Fibroblast of mammary gland (primary cell): ENCODE measurements at regions not wholly inside any gene's neighbourhood (a gene's known extent, or its start where the extent isn't known, plus 50 kb on each side); places are given as distances from the start of the nearest gene placed in this dataset.

Experiments
- DNase-seq: peaks from one replicate; pipeline ENCODE4 v3.0.0-alpha.2; 2010; ENCODE audit warnings: low read depth
- H3K4me3 ChIP-seq: 2 replicates; pipeline ENCODE4 v1.5.1; 2011; ENCODE audit warnings: low read depth, mild to moderate bottlenecking, low read length, moderate library complexity; ENCODE audit not compliant: control insufficient read depth
- CTCF ChIP-seq: conservative IDR thresholded peaks from 2 replicates; pipeline ENCODE4 v1.5.1; 2011; ENCODE audit warnings: low read depth, low read length, inconsistent platforms; ENCODE audit not compliant: control insufficient read depth, insufficient read depth

DNA sequence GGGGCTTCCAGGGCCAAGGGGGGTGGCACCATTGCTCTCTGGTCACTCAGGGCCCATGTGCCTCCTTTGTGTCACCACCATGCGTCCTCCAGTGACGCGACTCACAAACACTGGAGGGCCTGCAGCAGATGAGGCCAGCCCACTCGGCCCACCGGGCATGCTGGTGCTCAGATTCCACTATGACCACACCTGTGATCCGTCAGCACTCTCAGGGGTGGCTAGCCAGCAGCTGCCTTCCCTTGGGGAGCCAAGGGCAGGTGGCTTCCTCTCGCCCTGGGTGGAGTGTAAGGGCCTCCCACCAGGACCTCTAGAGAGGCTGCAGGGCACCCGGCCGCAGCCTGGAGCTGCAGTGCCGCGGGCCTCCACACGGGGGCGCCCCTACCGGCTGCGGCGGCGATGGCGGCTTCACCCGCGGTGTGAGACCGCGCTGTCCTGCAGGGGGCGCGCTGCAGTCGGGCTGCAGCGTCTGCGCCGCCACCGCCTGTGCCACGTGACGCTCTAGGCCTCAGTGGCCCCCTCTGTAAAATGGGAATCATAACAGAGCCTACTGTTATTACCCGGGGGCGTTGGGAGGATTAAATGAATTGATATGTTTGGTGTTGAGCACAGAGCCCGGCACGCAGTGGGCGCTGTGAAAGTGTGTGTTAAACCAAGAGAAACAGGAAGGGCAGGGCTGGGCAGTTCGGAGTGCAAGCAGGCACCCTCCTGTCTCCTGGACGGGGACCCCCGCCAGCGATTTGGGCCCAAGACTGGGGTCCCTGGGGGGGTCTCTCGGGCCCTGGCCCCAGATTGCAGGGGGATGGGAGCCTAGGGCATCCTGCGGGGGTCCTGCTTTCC is 192.4 kb upstream of the GSE1 start:
- peak; percentile 50 for TF ChIP-seq CTCF
- DNase-seq = peak; percentile 40
- H3K4me3 ChIP-seq = no peak overlapping the region

DNA sequence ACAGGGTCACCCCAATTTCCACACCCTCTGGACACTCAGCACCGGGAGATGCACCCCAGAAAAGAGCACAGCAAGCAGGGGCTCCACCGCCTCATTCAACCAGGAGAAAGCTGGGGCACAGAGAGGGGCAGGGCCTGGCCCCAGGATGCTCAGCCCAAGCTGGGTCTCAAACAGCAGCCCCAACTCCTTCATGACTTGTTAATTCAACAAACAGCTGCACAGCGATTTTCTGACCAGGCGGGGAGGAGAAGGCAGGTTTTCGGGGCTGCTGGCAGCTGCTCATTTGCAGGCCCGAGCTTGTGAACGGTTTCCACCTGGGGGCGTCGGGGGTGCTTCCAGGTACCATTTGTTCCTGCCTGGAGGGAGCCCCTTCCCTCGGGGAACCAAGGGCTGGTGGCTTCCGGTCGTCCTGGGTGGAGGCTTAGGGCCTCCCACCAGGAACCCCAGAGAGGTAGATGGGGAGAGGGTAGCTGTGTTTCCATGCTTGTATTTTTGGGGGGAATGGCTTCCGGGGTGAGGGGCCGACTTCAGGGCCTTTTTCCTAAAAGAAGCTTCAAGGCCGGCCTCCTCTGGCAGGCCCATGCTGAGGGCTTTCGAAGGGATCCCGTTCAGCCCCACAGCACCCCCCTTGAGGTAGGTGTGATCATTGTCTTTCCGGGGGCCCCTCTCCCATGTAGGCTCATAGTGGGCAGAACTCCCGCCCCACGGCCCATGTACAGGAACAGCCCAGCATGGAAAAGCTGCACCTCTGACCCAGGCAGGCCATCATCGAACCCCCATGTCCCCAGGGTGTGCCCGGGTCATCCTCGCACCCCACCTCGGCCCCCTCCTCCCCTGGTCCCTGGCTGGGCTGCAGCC is 191.6 kb upstream of the GSE1 start:
- no peak for TF ChIP-seq CTCF
- no peak for DNase-seq
- no peak overlapping the region for H3K4me3 ChIP-seq

DNA sequence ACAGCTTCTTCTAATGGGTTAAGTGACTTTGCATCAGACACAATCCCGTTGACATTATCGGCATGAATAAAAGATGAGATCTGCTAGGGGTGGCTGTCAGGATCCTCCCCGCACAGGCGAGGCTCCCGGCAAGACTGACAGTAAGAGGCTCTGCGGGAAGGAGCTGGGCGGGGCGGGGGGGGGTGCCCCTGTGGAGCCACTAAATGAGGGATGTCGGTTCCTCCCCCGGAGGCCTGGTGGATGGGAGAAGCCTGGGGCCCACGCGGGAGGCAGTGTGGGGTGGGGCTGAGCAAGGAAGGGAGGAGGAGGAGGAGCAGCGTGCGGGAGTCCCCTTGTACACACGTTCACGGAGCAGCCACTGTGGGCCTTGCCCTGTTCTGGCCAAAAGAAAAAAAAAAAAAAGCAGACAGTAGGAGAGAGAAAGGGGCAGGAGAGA is 190.9 kb upstream of the GSE1 start:
- no peak for TF ChIP-seq CTCF
- no peak for DNase-seq
- H3K4me3 ChIP-seq = no peak overlapping the region

DNA sequence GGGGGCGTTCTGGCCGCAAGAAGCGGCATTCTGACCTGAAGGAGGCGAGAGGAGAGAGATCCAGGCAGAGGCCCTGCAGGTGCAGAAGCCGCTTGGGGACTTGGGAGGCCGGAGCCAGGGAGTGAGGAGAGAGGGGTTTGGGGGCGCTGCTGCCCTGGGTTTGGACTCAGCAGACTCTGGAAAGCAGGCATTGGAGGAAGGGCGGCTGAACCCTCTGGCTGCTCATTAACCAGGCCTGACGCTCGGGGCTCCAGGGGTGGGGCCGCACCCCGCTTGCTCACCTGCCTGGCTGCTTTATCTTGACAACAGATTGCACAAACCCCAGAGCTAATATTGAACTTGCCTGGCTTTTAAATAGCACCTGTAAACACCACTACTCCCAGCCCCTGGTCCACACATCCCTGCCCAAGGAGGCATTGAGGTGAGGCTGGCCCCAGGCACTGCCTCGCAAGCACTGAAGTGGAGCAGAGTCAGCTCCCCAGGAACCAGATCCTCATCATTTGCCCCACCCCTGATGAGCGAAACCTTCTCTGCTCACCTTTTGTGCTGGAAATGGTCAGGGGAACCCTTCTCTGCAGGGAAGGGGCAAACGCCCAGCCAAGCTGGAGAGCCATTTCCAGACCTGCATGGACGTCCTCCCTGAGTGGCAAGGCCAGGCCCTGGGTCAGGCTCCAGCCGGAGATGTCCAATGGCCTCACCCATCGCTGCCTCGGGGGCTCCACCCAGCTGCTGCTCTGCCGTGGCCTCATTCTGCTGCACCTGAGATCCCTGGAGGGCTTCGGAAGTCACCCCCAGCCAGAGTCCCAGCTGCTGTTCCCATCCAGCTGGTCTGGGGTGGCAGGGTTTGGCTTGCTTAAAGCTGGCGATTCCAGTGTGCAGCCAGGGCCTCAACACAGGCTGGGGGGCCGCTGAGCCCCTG is 190.2 kb upstream of the GSE1 start:
- TF ChIP-seq CTCF = no peak
- DNase-seq = no peak
- H3K4me3 ChIP-seq = no peak overlapping the region

- no peak overlapping the region for H3K4me3 ChIP-seq
- DNase-seq = no peak
- no peak for TF ChIP-seq CTCF
These were observed 189.5 kb upstream of the GSE1 start for GRCh38 chr16:85423631-85424030.

GRCh38 chr16:85424260-85425073 is 188.7 kb upstream of the GSE1 start:
- no peak for DNase-seq
- no peak for TF ChIP-seq CTCF
- no peak overlapping the region for H3K4me3 ChIP-seq
